ENCODE measurements at regions not wholly inside any gene's neighbourhood (a gene's known extent, or its start where the extent isn't known, plus 50 kb on each side); places are given as distances from the start of the nearest gene placed in this dataset.

GRCh38 chr13:62473190-62473943 lies 1057.7 kb upstream of the PCDH20 start:
- TF ChIP-seq CTCF (IDR thresholded peaks at IDR 0.05; ENCODE audit: insufficient read depth, low read depth, low read length) (no peak), EZH2 (IDR thresholded peaks at IDR 0.05; ENCODE audit: insufficient read depth, low read length) (no peak)

Measured in astrocyte (in vitro differentiated cells and primary cell).